ENCODE measurements at regions not wholly inside any gene's neighbourhood (a gene's known extent, or its start where the extent isn't known, plus 50 kb on each side); places are given as distances from the start of the nearest gene placed in this dataset.

- no peak overlapping the region for H3K27ac ChIP-seq
- ATAC-seq: no peak
- ChIA-PET POLR2A (no interaction called here), CTCF (no interaction called here)
- H3K9me3 ChIP-seq: no peaks in the 10 kb centered on the region; the same call in 2 of the 3 replicates
- 0% methylated on average over 2 of the region's 2 CpGs for whole genome bisulfite sequencing (ENCODE audit: missing lambda C conversion rate)
- DNase-seq (ENCODE audit: low read depth in 1 of 2, low spot score in 1 of 2): no peak
- H3K4me3 ChIP-seq: no peak overlapping the region
- TF ChIP-seq REST (IDR thresholded peaks at IDR 0.05) (no peak), RAD21 (conservative IDR thresholded peaks at IDR 0.05 in 1 of 2, IDR thresholded peaks at IDR 0.05 in 1 of 2) (no peak), ELK1 (IDR thresholded peaks at IDR 0.05; ENCODE audit: low read depth, low read length) (no peak), HES2 (IDR thresholded peaks at IDR 0.05) (no peak), HDAC2 (IDR thresholded peaks at IDR 0.05) (no peak)
- H3K4me2 ChIP-seq: no peak overlapping the region
- no peak for FAIRE-seq
- H3K4me1 ChIP-seq: no peaks in the 10 kb centered on the region
These were observed 569.0 kb upstream of the SORCS1 start for GRCh38 chr10:107733328-107734130.

GRCh38 chr10:107732045-107732444 is 567.5 kb upstream of the SORCS1 start:
- ChIA-PET CTCF (no interaction called here), POLR2A (no interaction called here)
- TF ChIP-seq POLR2A (IDR thresholded peaks at IDR 0.05; ENCODE audit: low read length) (no peak), BHLHE40 (IDR thresholded peaks at IDR 0.05; ENCODE audit: low read depth, low read length) (no peak), FOSL2 (IDR thresholded peaks at IDR 0.05) (no peak), FOSL2 (CRISPR knock-in tag; IDR thresholded peaks at IDR 0.05) (no peak), RFX5 (IDR thresholded peaks at IDR 0.05) (no peak), GATA3 (IDR thresholded peaks at IDR 0.05; ENCODE audit: borderline replicate concordance) (no peak), SMC3 (IDR thresholded peaks at IDR 0.05) (no peak), MAX (IDR thresholded peaks at IDR 0.05) (no peak), EHF (CRISPR knock-in tag; IDR thresholded peaks at IDR 0.05) (no peak), CTCF (IDR thresholded peaks at IDR 0.05) (no peak), RNF2 (IDR thresholded peaks at IDR 0.05; ENCODE audit: borderline replicate concordance, low read depth) (no peak), E2F6 (IDR thresholded peaks at IDR 0.05; ENCODE audit: borderline replicate concordance, low read depth) (no peak), RAD21 (conservative IDR thresholded peaks at IDR 0.05 in 1 of 2, IDR thresholded peaks at IDR 0.05 in 1 of 2) (no peak), JUN (IDR thresholded peaks at IDR 0.05) (no peak), TP53 (CRISPR knock-in tag; IDR thresholded peaks at IDR 0.05) (no peak), KDM5A (IDR thresholded peaks at IDR 0.05) (no peak)
- 0% methylated on average over 5 of the region's 7 CpGs for WGBS (ENCODE audit: missing lambda C conversion rate)
- Histone ChIP-seq H3K4me1 (no peaks in the 10 kb centered on the region), H3K27ac (no peak overlapping the region), H3K9me3 (no peaks in the 10 kb centered on the region; the same call in 2 of the 3 replicates), H3K4me2 (no peak overlapping the region), H3K4me3 (no peak overlapping the region)
- FAIRE-seq (no peak), DNase-seq (ENCODE audit: low read depth in 1 of 2, low spot score in 1 of 2) (no peak), ATAC-seq (no peak)
